Chondrocyte (in vitro differentiated cells): ENCODE measurements at regions not wholly inside any gene's neighbourhood (a gene's known extent, or its start where the extent isn't known, plus 50 kb on each side); places are given as distances from the start of the nearest gene placed in this dataset.

Experiments used
- DNase-seq: peaks from one replicate; pipeline ENCODE4 v3.0.0; 2021; ENCODE audit warnings: mixed read lengths, low spot score
- H3K27ac Mint-ChIP-seq: one replicate; pipeline ENCODE4 v1.8.0; 2021; ENCODE audit warnings: mild to moderate bottlenecking, moderate library complexity, mixed read lengths; ENCODE audit not compliant: unreplicated experiment
- H3K27me3 Mint-ChIP-seq: 2 replicates; pipeline ENCODE4 v1.8.0; 2021; ENCODE audit warnings: low read depth, mixed read lengths
- H3K36me3 Mint-ChIP-seq: 2 replicates; pipeline ENCODE4 v1.8.0; 2021; ENCODE audit warnings: low read depth, mixed read lengths
- H3K4me1 Mint-ChIP-seq: 2 replicates; pipeline ENCODE4 v1.8.0; 2021; ENCODE audit warnings: low read depth, mild to moderate bottlenecking, mixed read lengths
- H3K4me3 Mint-ChIP-seq: one replicate; pipeline ENCODE4 v1.8.0; 2021; ENCODE audit warnings: mild to moderate bottlenecking, moderate library complexity, mixed read lengths; ENCODE audit not compliant: unreplicated experiment
- H3K9me3 Mint-ChIP-seq: 2 replicates; pipeline ENCODE4 v1.8.0; 2021; ENCODE audit warnings: low read depth, mixed read lengths
- CTCF ChIP-seq: fragments of 200-600 bp; sonication (generic); IDR thresholded peaks from 2 replicates; pipeline ENCODE4 v1.5.0; 2021; ENCODE audit warnings: antibody characterized with exemption, mild to moderate bottlenecking, moderate library complexity

- H3K9me3 Mint-ChIP-seq, result peaks cover 23% of the 10 kb centered on the region
- TF ChIP-seq CTCF, result no peak
- DNase-seq, result no peak
- no peak overlapping the region for H3K27ac Mint-ChIP-seq
- H3K4me1 Mint-ChIP-seq, result no peaks in the 10 kb centered on the region
- H3K4me3 Mint-ChIP-seq, result no peak overlapping the region
- no peaks in the 10 kb centered on the region for H3K36me3 Mint-ChIP-seq
- no peaks in the 10 kb centered on the region for H3K27me3 Mint-ChIP-seq
These were observed 558.0 kb downstream of the TLR4 start for GRCh38 chr9:118262191-118262590.

DNA sequence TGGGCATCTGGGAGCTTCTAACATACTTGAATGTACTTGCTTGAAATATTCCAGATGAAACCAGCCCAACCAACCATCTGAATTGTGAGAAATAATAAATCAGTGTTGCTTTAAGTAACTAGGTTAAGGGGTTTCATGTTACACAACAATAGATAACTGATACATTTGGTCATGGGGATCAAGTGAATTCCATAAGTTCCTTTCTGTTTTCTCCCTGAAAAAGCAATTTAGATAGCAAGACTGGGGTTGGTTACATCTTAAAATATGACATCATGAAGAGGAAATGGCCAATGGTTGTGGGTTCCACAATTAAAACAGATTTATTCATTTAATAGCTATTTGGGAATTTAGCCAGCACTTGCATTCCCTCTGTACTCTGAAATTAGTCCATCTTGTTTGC, 559.7 kb downstream of the TLR4 start:
- no peaks in the 10 kb centered on the region for H3K4me1 Mint-ChIP-seq
- H3K9me3 Mint-ChIP-seq, result peaks cover 20% of the 10 kb centered on the region
- H3K27ac Mint-ChIP-seq, result no peak overlapping the region
- H3K27me3 Mint-ChIP-seq, result no peaks in the 10 kb centered on the region
- no peak for DNase-seq
- no peak for TF ChIP-seq CTCF
- no peaks in the 10 kb centered on the region for H3K36me3 Mint-ChIP-seq
- H3K4me3 Mint-ChIP-seq, result no peak overlapping the region

- no peak overlapping the region for H3K4me3 Mint-ChIP-seq
- no peaks in the 10 kb centered on the region for H3K36me3 Mint-ChIP-seq
- H3K9me3 Mint-ChIP-seq, result no peaks in the 10 kb centered on the region
- no peak for DNase-seq
- H3K27ac Mint-ChIP-seq, result no peak overlapping the region
- no peaks in the 10 kb centered on the region for H3K4me1 Mint-ChIP-seq
- no peak for TF ChIP-seq CTCF
- no peaks in the 10 kb centered on the region for H3K27me3 Mint-ChIP-seq
These were observed 563.8 kb downstream of the TLR4 start for GRCh38 chr9:118268046-118268445.

DNA sequence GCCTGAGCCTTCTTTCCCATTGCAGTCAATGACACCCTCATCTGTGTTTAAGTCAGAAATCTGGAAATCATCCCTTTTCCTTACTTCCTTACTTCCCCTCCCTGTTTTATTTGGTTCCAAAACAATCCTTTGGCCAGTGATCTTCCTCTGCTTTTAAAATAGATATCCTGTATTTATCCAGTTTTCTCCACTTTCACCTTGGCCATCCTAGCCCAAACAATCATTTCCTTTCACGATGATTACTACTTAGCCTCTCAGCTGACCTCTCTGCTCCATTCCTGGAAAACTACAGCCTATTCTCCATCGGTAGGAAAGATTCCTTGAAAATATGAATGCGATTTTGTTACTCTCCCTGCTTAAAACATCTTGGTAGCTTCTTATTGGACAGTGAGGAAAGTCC, 565.4 kb downstream of the TLR4 start:
- Mint-ChIP-seq H3K4me1 (no peaks in the 10 kb centered on the region), H3K27ac (no peak overlapping the region), H3K9me3 (no peaks in the 10 kb centered on the region), H3K27me3 (no peaks in the 10 kb centered on the region), H3K36me3 (no peaks in the 10 kb centered on the region), H3K4me3 (no peak overlapping the region)
- DNase-seq, result no peak
- TF ChIP-seq CTCF, result no peak

GRCh38 chr9:118271331-118271730, 567.1 kb downstream of the TLR4 start:
- DNase-seq, result no peak
- no peaks in the 10 kb centered on the region for H3K4me1 Mint-ChIP-seq
- no peaks in the 10 kb centered on the region for H3K36me3 Mint-ChIP-seq
- no peak for TF ChIP-seq CTCF
- no peaks in the 10 kb centered on the region for H3K9me3 Mint-ChIP-seq
- no peak overlapping the region for H3K27ac Mint-ChIP-seq
- no peaks in the 10 kb centered on the region for H3K27me3 Mint-ChIP-seq
- no peak overlapping the region for H3K4me3 Mint-ChIP-seq
